Aorta (tissue), 5 donors: ENCODE measurements at regions not wholly inside any gene's neighbourhood (a gene's known extent, or its start where the extent isn't known, plus 50 kb on each side); places are given as distances from the start of the nearest gene placed in this dataset.
A peak's percentile ranks its signal among the peaks of the same experiment; 100 is the strongest.

Source experiments
- ATAC-seq: fragments of 200-7000 bp; cut with Tn5 transposase; one replicate; pipeline ENCODE4 v1.9.1; 2022; ENCODE audit warnings: moderate library complexity; ENCODE audit not compliant: low FRiP score
- DNase-seq, 2 donors: peaks; one replicate each; pipeline ENCODE4 v3.0.0-alpha.2; 2020
- H3K27ac ChIP-seq, 2 donors: one replicate each; pipeline ENCODE4 v1.5.1; 2013; ENCODE audit warnings: low read length in 2 of 2, mild to moderate bottlenecking in 2 of 2, moderate library complexity in 2 of 2, control low read depth in 1 of 2, inconsistent platforms in 1 of 2, low read depth in 1 of 2
- H3K27me3 ChIP-seq, 2 donors: one replicate each; pipeline ENCODE4 v1.6.1; 2013; ENCODE audit warnings: control low read depth in 1 of 2, low read length in 1 of 2, mild to moderate bottlenecking in 1 of 2, moderate library complexity in 1 of 2; ENCODE audit not compliant: insufficient read depth in 2 of 2, control insufficient read depth in 1 of 2
- H3K36me3 ChIP-seq, 2 donors: one replicate each; pipeline ENCODE4 v1.6.1; 2013; ENCODE audit warnings: control low read depth in 1 of 2, low read length in 1 of 2, mild to moderate bottlenecking in 1 of 2; ENCODE audit not compliant: insufficient read depth in 2 of 2, control insufficient read depth in 1 of 2
- H3K4me1 ChIP-seq, 2 donors: one replicate each; pipeline ENCODE4 v1.6.1; 2013; ENCODE audit warnings: low read length in 2 of 2, control low read depth in 1 of 2, mild to moderate bottlenecking in 1 of 2, moderate library complexity in 1 of 2; ENCODE audit not compliant: insufficient read depth in 2 of 2, control insufficient read depth in 1 of 2
- H3K4me3 ChIP-seq, 2 donors: one replicate each; pipeline ENCODE4 v1.5.1; 2013; ENCODE audit warnings: low read length in 2 of 2, control low read depth in 1 of 2, mild to moderate bottlenecking in 1 of 2
- H3K9me3 ChIP-seq: one replicate; pipeline ENCODE4 v1.6.1; 2013; ENCODE audit warnings: mild to moderate bottlenecking, low read length; ENCODE audit not compliant: control insufficient read depth
- WGBS, 2 donors: extraction: QIAGEN DNeasy Blood & Tissue Kit; methylation state at CpG; one replicate each; pipeline ENCODE4 v1.1.7; 2013; 5-methylcytosine and 5-hydroxymethylcytosine counted together
- intact Hi-C, 2 donors: fragments of 100-400 bp; cut with DNase I; formaldehyde crosslinking; loops; one replicate each; pipeline versions ENCODE4 v1.14.2 to v1.15.0; 2022
- donor health status: healthy with polysubstance abuse.
- donor health status: Bipolar disorder and iron deficiency.
- donor health status: DM: no; HTN: no; CAD: no.
- donor health status: DM: no; HTN: no; CAD: no.
- donor health status: DM: yes; HTN: yes; CAD: no.

- no peaks in the 10 kb centered on the region for H3K9me3 ChIP-seq
- intact Hi-C loops = no loop called here
- 68 to 76% methylated on average over 1 of the region's 1 CpG for WGBS, 2 donors
- ATAC-seq = no peak
- H3K36me3 ChIP-seq = no peaks in the 10 kb centered on the region
- peaks cover 0 to 2% of the 10 kb centered on the region in 2 donors for H3K4me1 ChIP-seq
- no peak overlapping the region for H3K27ac ChIP-seq
- no peaks in the 10 kb centered on the region for H3K27me3 ChIP-seq
- DNase-seq = no peak
- H3K4me3 ChIP-seq = no peak overlapping the region
Measured at GRCh38 chr2:186125625-186126024, 360.4 kb upstream of the ZC3H15 start.

GRCh38 chr2:186126181-186126580 is 359.9 kb upstream of the ZC3H15 start:
- Histone ChIP-seq H3K9me3 (no peaks in the 10 kb centered on the region), H3K36me3 (no peaks in the 10 kb centered on the region), H3K4me1 (peaks cover 0 to 2% of the 10 kb centered on the region in 2 donors), H3K27ac (no peak overlapping the region), H3K27me3 (no peaks in the 10 kb centered on the region), H3K4me3 (no peak overlapping the region)
- ATAC-seq (no peak), DNase-seq (no peak)
- intact Hi-C loops = no loop called here

DNA sequence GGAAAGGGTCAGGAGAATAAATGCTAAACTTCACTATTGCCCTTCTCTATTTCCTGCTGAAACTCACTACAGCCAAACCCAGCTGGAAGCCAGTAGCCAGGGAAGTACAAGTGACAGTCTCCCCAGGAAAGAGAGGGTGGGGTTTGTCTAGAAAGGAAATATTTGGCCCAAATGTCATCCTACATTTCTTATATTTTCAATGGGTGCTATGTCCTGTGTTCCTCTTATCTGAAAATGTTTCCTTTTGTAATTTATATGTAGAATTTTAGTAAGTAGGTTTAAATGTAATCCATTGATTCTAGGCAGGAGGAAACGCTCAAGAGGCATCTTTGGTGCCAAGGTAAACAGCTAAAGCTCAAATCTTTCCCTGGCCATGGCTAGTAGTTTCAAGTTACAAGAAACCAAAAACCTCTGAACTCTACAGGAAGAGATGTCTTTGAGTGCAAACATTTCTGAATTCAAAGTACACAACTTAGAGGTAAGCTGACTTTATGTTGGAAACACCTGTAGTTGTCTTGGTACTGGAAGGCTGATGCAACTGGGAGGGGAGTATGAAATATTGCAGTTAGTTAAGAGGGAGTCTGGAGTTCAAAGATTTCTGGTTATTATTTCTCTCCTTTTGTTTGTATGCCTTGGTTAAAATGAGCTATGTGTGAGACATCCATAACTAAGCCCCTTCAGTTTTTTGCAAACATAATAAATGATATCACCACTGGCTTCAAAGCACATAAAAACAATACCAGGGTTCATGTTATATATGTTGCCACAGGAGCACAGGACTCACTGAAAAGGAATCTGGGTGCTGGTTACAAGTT is 356.1 kb upstream of the ZC3H15 start:
- no peak for DNase-seq
- Histone ChIP-seq H3K9me3 (no peaks in the 10 kb centered on the region), H3K27me3 (no peaks in the 10 kb centered on the region), H3K4me1 (peaks cover 0 to 2% of the 10 kb centered on the region in 2 donors), H3K4me3 (no peak overlapping the region), H3K36me3 (no peaks in the 10 kb centered on the region), H3K27ac (no peak overlapping the region)
- intact Hi-C loops = no loop called here
- 8 to 20% methylated on average over 1 of the region's 1 CpG for WGBS, 2 donors
- ATAC-seq = no peak

GRCh38 chr2:186130748-186131641 is 355.1 kb upstream of the ZC3H15 start:
- Histone ChIP-seq H3K27ac (no peak overlapping the region), H3K27me3 (no peaks in the 10 kb centered on the region), H3K4me1 (peaks cover 0 to 2% of the 10 kb centered on the region in 2 donors), H3K4me3 (no peak overlapping the region), H3K36me3 (no peaks in the 10 kb centered on the region), H3K9me3 (no peaks in the 10 kb centered on the region)
- no peak for DNase-seq
- 70 to 82% methylated on average over 3 of the region's 3 CpGs for WGBS, 2 donors
- intact Hi-C loops = no loop called here
- ATAC-seq = no peak

- Histone ChIP-seq H3K4me1 (no peaks in the 10 kb centered on the region), H3K36me3 (no peaks in the 10 kb centered on the region), H3K27me3 (no peaks in the 10 kb centered on the region), H3K27ac (no peak overlapping the region), H3K9me3 (no peaks in the 10 kb centered on the region), H3K4me3 (no peak overlapping the region)
- DNase-seq (no peak), ATAC-seq (no peak)
- intact Hi-C loops = no loop called here
- WGBS, 2 donors = 90 to 92% methylated on average over 1 of the region's 1 CpG
Measured at GRCh38 chr2:186135686-186136085, 350.4 kb upstream of the ZC3H15 start.

- no peak overlapping the region for H3K4me3 ChIP-seq
- intact Hi-C loops = no loop called here
- DNase-seq (no peak), ATAC-seq (no peak)
- H3K4me1 ChIP-seq = no peaks in the 10 kb centered on the region
- H3K9me3 ChIP-seq = no peaks in the 10 kb centered on the region
- no peaks in the 10 kb centered on the region for H3K36me3 ChIP-seq
- H3K27ac ChIP-seq = no peak overlapping the region
- no peaks in the 10 kb centered on the region for H3K27me3 ChIP-seq
Measured at GRCh38 chr2:186136860-186137259, 349.2 kb upstream of the ZC3H15 start.

- Histone ChIP-seq H3K9me3 (no peaks in the 10 kb centered on the region), H3K27ac (no peak overlapping the region), H3K27me3 (no peaks in the 10 kb centered on the region), H3K4me3 (no peak overlapping the region), H3K36me3 (no peaks in the 10 kb centered on the region), H3K4me1 (no peaks in the 10 kb centered on the region)
- intact Hi-C loops = no loop called here
- no peak for ATAC-seq
- 88 to 90% methylated on average over 2 of the region's 2 CpGs for WGBS, 2 donors
- DNase-seq = no peak
Measured at GRCh38 chr2:186138845-186139244, 347.2 kb upstream of the ZC3H15 start.

GRCh38 chr2:186159101-186159500 is 327.0 kb upstream of the ZC3H15 start:
- no peaks in the 10 kb centered on the region for H3K4me1 ChIP-seq
- no peak overlapping the region for H3K4me3 ChIP-seq
- no peak for DNase-seq
- H3K36me3 ChIP-seq = no peaks in the 10 kb centered on the region
- no peaks in the 10 kb centered on the region for H3K27me3 ChIP-seq
- ATAC-seq = no peak
- H3K9me3 ChIP-seq = no peaks in the 10 kb centered on the region
- no peak overlapping the region for H3K27ac ChIP-seq
- intact Hi-C loops = no loop called here

- Histone ChIP-seq H3K27ac (no peak overlapping the region), H3K9me3 (no peaks in the 10 kb centered on the region), H3K36me3 (no peaks in the 10 kb centered on the region), H3K27me3 (no peaks in the 10 kb centered on the region), H3K4me3 (no peak overlapping the region), H3K4me1 (no peaks in the 10 kb centered on the region)
- ATAC-seq (peak; percentile 33), DNase-seq (no peak)
- WGBS, 2 donors = 98 to 100% methylated on average over 2 of the region's 2 CpGs
- intact Hi-C loops = no loop called here
Measured at GRCh38 chr2:186164325-186164724, 321.7 kb upstream of the ZC3H15 start.
